ENCODE measurements at regions not wholly inside any gene's neighbourhood (a gene's known extent, or its start where the extent isn't known, plus 50 kb on each side); places are given as distances from the start of the nearest gene placed in this dataset.

DNA sequence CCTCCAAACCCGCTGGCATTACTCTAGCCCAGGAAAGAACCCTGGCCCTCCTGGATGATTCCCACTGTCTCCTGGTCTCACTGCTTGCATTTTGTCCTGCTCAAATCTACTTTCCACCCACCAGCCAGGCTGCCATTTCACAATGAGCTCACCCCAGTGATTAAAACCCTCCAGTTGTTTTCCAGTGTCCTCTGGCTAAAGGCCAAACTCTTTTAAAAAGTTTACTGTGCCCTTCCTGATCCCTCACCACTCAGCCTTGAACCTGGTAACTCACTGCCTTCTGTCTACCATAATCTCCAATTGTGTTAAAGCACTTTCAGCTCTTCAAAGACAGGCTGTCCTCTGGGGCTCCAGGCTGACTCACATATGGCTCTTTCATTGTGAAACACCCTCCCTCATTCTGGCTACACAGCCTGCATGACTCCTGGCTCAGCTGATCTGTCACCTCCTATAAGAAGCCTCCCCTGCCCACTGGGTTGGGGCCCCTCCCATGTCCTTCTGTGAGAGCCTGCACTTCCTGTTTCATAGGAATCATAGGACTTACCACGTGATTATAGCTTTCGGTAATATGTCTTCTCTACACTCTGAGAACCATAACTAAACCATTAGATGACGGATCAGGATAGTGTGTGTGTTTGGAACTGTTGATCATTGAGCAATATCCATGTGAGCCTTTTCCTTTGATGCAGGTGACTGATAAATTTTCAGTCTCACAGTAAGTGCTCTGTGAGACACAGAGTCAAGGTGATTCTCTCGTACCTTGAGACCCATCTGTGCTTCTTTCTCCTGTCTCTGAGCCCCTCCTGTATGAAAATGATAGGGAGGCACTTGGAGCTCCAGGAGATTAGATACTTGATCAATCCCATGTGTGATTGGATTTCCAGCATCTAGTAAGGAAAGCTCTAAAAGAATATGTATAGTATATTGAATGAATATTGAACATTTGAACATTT is 590.8 kb upstream of the ID2 start:
- H3K4me3 ChIP-seq (ENCODE audit: low read depth, low read length), result no peak overlapping the region
- no peak for TF ChIP-seq CTCF (IDR thresholded peaks at IDR 0.05; ENCODE audit: control insufficient read depth, extremely low read depth, insufficient read depth)
- DNase-seq (ENCODE audit: low read depth), result no peak

- no peak for DNase-seq (ENCODE audit: low read depth)
- H3K4me3 ChIP-seq (ENCODE audit: low read depth, low read length), result no peak overlapping the region
- TF ChIP-seq CTCF (IDR thresholded peaks at IDR 0.05; ENCODE audit: control insufficient read depth, extremely low read depth, insufficient read depth), result no peak
Observed at GRCh38 chr2:8094526-8094925, 587.3 kb upstream of the ID2 start.

- TF ChIP-seq CTCF (IDR thresholded peaks at IDR 0.05; ENCODE audit: control insufficient read depth, extremely low read depth, insufficient read depth), result no peak
- H3K4me3 ChIP-seq (ENCODE audit: low read depth, low read length), result no peak overlapping the region
- no peak for DNase-seq (ENCODE audit: low read depth)
Observed at GRCh38 chr2:8095978-8096377, 585.9 kb upstream of the ID2 start.

DNA sequence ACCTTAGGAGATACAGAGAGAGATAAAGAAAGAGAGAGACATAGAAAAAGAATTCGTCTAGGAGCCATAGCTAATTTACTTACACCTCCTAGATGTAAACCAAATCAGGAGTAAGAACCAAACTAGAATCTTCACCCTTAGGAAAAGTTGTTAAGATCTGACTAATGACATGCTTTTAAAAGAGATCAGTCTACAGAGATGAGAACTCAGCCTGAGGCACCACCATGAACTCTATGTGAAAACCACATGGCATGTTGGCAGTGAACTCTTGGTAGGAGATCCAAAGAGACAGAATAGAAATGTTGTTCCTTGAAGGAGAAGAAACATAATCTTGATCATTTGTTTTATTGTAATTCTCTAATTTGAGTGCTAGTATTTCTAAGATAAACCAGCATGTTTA is 585.4 kb upstream of the ID2 start:
- no peak overlapping the region for H3K4me3 ChIP-seq (ENCODE audit: low read depth, low read length)
- no peak for TF ChIP-seq CTCF (IDR thresholded peaks at IDR 0.05; ENCODE audit: control insufficient read depth, extremely low read depth, insufficient read depth)
- no peak for DNase-seq (ENCODE audit: low read depth)

GRCh38 chr2:8098476-8099266 is 583.2 kb upstream of the ID2 start:
- DNase-seq (ENCODE audit: low read depth), result no peak
- H3K4me3 ChIP-seq (ENCODE audit: low read depth, low read length), result no peak overlapping the region
- TF ChIP-seq CTCF (IDR thresholded peaks at IDR 0.05; ENCODE audit: control insufficient read depth, extremely low read depth, insufficient read depth), result no peak

GRCh38 chr2:8099267-8099582 is 582.6 kb upstream of the ID2 start:
- TF ChIP-seq CTCF (IDR thresholded peaks at IDR 0.05; ENCODE audit: control insufficient read depth, extremely low read depth, insufficient read depth), result no peak
- H3K4me3 ChIP-seq (ENCODE audit: low read depth, low read length), result no peak overlapping the region
- no peak for DNase-seq (ENCODE audit: low read depth)
